HepG2 (cell line): ENCODE measurements at regions not wholly inside any gene's neighbourhood (a gene's known extent, or its start where the extent isn't known, plus 50 kb on each side); places are given as distances from the start of the nearest gene placed in this dataset.

Source experiments
- ATAC-seq: fragments of 200-7000 bp; cut with Tn5 transposase; 3 replicates; pipeline ENCODE4 v1.9.1; 2020; ENCODE audit warnings: mild to moderate bottlenecking, moderate library complexity
- BruUV-seq: library from RNA; stranded (reverse); fragments of 400-500 nt; replicated peaks from 2 replicates; lab custom pipeline; 2021; lab: Mats Ljungman, UMichigan
- CTCF ChIA-PET: fragments of 300-600 bp; formaldehyde crosslinking; extraction: SDS; loops from one replicate; lab custom pipeline; 2021; ENCODE audit warnings: low total read pairs, inconsistent platforms, low intra/inter-chr PET ratio; lab: Yijun Ruan, JAX
- POLR2A ChIA-PET: fragments of 350-600 bp; sonication (Branson Sonifier 250); formaldehyde crosslinking; loops from one replicate; lab custom pipeline; 2020; ENCODE audit warnings: antibody characterized with exemption, inconsistent platforms; lab: Yijun Ruan, JAX
- DNase-seq: peaks from one replicate; pipeline ENCODE4 v3.0.0-alpha.2; 2015; ENCODE audit warnings: low spot score
- FAIRE-seq: peaks from 3 replicates; lab custom pipeline; 2011; peaks lifted over from hg19 to GRCh38; lab: Jason Lieb, UNC
- H2AFZ ChIP-seq: one replicate; pipeline ENCODE4 v1.6.1; 2011; ENCODE audit warnings: low read length, inconsistent platforms
- H3K27ac ChIP-seq: fragments of 300-600 bp; 3 replicates; pipeline ENCODE4 v1.8.0; 2011; ENCODE audit warnings: mixed run types, mild to moderate bottlenecking, mixed read lengths, low read length, inconsistent platforms; ENCODE audit not compliant: insufficient read depth; ENCODE audit errors: extremely low read length
- H3K27me3 ChIP-seq, 2 experiments: fragments of 200-600 bp in 1 of 2; 2 replicates in 1 of 2; 3 replicates in 1 of 2; pipeline versions ENCODE4 v1.6.0 to v1.8.0; 2011; ENCODE audit warnings: low read length in 2 of 2, mild to moderate bottlenecking in 2 of 2, moderate library complexity in 2 of 2, inconsistent platforms in 1 of 2; ENCODE audit not compliant: insufficient read depth in 2 of 2, control insufficient read depth in 1 of 2
- H3K36me3 ChIP-seq, 2 experiments: fragments of 200-600 bp in 1 of 2; replicated peaks in 1 of 2; 2 replicates in 1 of 2; 3 replicates in 1 of 2; pipeline versions ENCODE4 v1.5.1 to v1.8.0; 2011; ENCODE audit warnings: low read length in 2 of 2, inconsistent platforms in 1 of 2; ENCODE audit not compliant: insufficient read depth in 2 of 2, control insufficient read depth in 1 of 2
- H3K4me1 ChIP-seq: 2 replicates; pipeline ENCODE4 v1.5.1; 2012; ENCODE audit warnings: low read length, inconsistent platforms; ENCODE audit not compliant: insufficient read depth
- H3K4me2 ChIP-seq: 2 replicates; pipeline ENCODE4 v1.6.0; 2011; ENCODE audit warnings: low read depth, low read length, inconsistent platforms
- H3K4me3 ChIP-seq, 3 experiments: fragments of 200-600 bp in 1 of 3; sonication (generic), shearing (Covaris generic) in 1 of 3; replicated peaks in 1 of 3; 2 replicates each; pipeline ENCODE4 v1.5.1; 2011 to 2016; ENCODE audit warnings: low read length in 3 of 3, inconsistent platforms in 2 of 3, low read depth in 2 of 3, mild to moderate bottlenecking in 2 of 3, control low read depth in 1 of 3, mixed read lengths in 1 of 3; ENCODE audit not compliant: insufficient read depth in 1 of 3
- H3K79me2 ChIP-seq: one replicate; pipeline ENCODE4 v1.6.1; 2011; ENCODE audit warnings: low read length, inconsistent platforms; ENCODE audit not compliant: insufficient read depth
- H3K9ac ChIP-seq: 2 replicates; pipeline ENCODE4 v1.6.0; 2011; ENCODE audit warnings: mild to moderate bottlenecking, low read depth, low read length, inconsistent platforms; ENCODE audit not compliant: insufficient read depth
- H3K9me3 ChIP-seq: 2 replicates; pipeline ENCODE4 v1.5.1; 2012; ENCODE audit warnings: mild to moderate bottlenecking, low read length
- H4K20me1 ChIP-seq: 2 replicates; pipeline ENCODE4 v1.6.0; 2011; ENCODE audit warnings: inconsistent platforms, mild to moderate bottlenecking, low read length, moderate library complexity; ENCODE audit not compliant: insufficient read depth
- ADNP ChIP-seq: sonication (generic); formaldehyde crosslinking; IDR thresholded peaks from 2 replicates; pipeline ENCODE4 v1.4.0; 2020; ENCODE audit warnings: missing genetic modification reagents
- AFF4 ChIP-seq: sonication (generic); formaldehyde crosslinking; IDR thresholded peaks from 2 replicates; pipeline ENCODE4 v1.4.0; 2020; ENCODE audit warnings: missing genetic modification reagents
- CAMTA2 ChIP-seq: sonication (generic); formaldehyde crosslinking; IDR thresholded peaks from 2 replicates; pipeline ENCODE4 v1.4.0; 2020; ENCODE audit warnings: mild to moderate bottlenecking, missing genetic modification reagents, borderline replicate concordance
- DNMT3B ChIP-seq: conservative IDR thresholded peaks from 2 replicates; pipeline ENCODE4 v1.6.1; 2016; ENCODE audit warnings: missing biosample characterization, control low read depth
- EEA1 ChIP-seq: sonication (generic); formaldehyde crosslinking; IDR thresholded peaks from 2 replicates; pipeline ENCODE4 v1.5.1; 2020; ENCODE audit warnings: mild to moderate bottlenecking, missing genetic modification reagents, borderline replicate concordance
- JUNB ChIP-seq: sonication (generic); formaldehyde crosslinking; IDR thresholded peaks from 2 replicates; pipeline ENCODE4 v1.8.0; 2022; ENCODE audit warnings: missing genetic modification reagents, mild to moderate bottlenecking, borderline replicate concordance
- REXO4 ChIP-seq: sonication (generic); formaldehyde crosslinking; IDR thresholded peaks from 2 replicates; pipeline ENCODE4 v1.8.0; 2022; ENCODE audit warnings: missing genetic modification reagents, mild to moderate bottlenecking, borderline replicate concordance
- SMC3 ChIP-seq: IDR thresholded peaks from 2 replicates; pipeline ENCODE4 v1.6.1; 2011; ENCODE audit warnings: low read length, improper control_type of control experiment
- SP1 ChIP-seq, 2 experiments: fragments of 450-650 bp in 1 of 2; sonication (generic) in 1 of 2; formaldehyde crosslinking in 1 of 2; IDR thresholded peaks; 2 replicates each; pipeline versions ENCODE4 v1.4.0 to v1.6.1; 2016 to 2020; ENCODE audit warnings: missing genetic modification reagents in 1 of 2
- TCF7 ChIP-seq: sonication (generic); IDR thresholded peaks from 2 replicates; pipeline ENCODE4 v1.6.1; 2016; ENCODE audit warnings: antibody characterized with exemption, low read depth
- THRA ChIP-seq: sonication (generic); formaldehyde crosslinking; IDR thresholded peaks from 2 replicates; pipeline ENCODE4 v1.4.0; 2020; ENCODE audit warnings: missing genetic modification reagents, borderline replicate concordance
- TRIM22 ChIP-seq: fragments of 450-650 bp; IDR thresholded peaks from 2 replicates; pipeline ENCODE4 v1.6.1; 2017
- ZBTB33 ChIP-seq: sonication (generic); formaldehyde crosslinking; IDR thresholded peaks from 2 replicates; pipeline ENCODE4 v1.4.0; 2020; ENCODE audit warnings: missing genetic modification reagents
- ZNF33B ChIP-seq: sonication (generic); formaldehyde crosslinking; IDR thresholded peaks from 2 replicates; pipeline ENCODE4 v1.5.1; 2020; ENCODE audit warnings: mild to moderate bottlenecking, missing genetic modification reagents
- ZNF354B ChIP-seq: sonication (generic); formaldehyde crosslinking; IDR thresholded peaks from 2 replicates; pipeline ENCODE4 v1.8.0; 2022; ENCODE audit warnings: mild to moderate bottlenecking, missing genetic modification reagents
- ZNF883 ChIP-seq: sonication (generic); formaldehyde crosslinking; IDR thresholded peaks from 2 replicates; pipeline ENCODE4 v1.5.1; 2020; ENCODE audit warnings: mild to moderate bottlenecking, missing genetic modification reagents; ENCODE audit errors: not compliant biosample characterization
- in situ Hi-C: cut with HindIII; loops from 2 replicates; pipeline ENCODE4 v1.10.0; 2017; ENCODE audit warnings: low pct_unique_long_range_greater_than_20kb; ENCODE audit not compliant: extremely low pct_ligation_motif_present
- intact Hi-C: fragments of 100-400 bp; cut with micrococcal nuclease; formaldehyde crosslinking; loops from one replicate; pipeline ENCODE4 v1.10.0; 2022; ENCODE audit not compliant: unreplicated experiment

GRCh38 chr6:8170245-8170644 lies 67.9 kb upstream of the EEF1E1 start (continued):
- TF ChIP-seq ADNP (CRISPR knock-in tag) (no peak), ZNF33B (CRISPR knock-in tag) (no peak), ZNF354B (CRISPR knock-in tag) (no peak)

GRCh38 chr6:8166156-8166555 lies 63.8 kb upstream of the EEF1E1 start:
- in situ Hi-C loops (no loop called here), intact Hi-C loops (no loop called here)
- Histone ChIP-seq H3K9ac (no peak overlapping the region), H3K27me3 (no peaks in the 10 kb centered on the region), H3K79me2 (no peaks in the 10 kb centered on the region), H3K27ac (no peak overlapping the region), H3K4me1 (peaks cover 12% of the 10 kb centered on the region), H3K4me3 (no peak overlapping the region), H3K36me3 (no peaks in the 10 kb centered on the region), H2AFZ (no peak overlapping the region), H3K9me3 (no peaks in the 10 kb centered on the region), H4K20me1 (no peaks in the 10 kb centered on the region), H3K4me2 (no peak overlapping the region; the same call in 1 of the 2 replicates)
- DNase-seq (peak; percentile 69), ATAC-seq (peak; percentile 76), FAIRE-seq (no peak)
- ChIA-PET CTCF (no interaction called here), POLR2A (no interaction called here)
- no TSS peak for BruUV-seq
- no peak for TF ChIP-seq DNMT3B (CRISPR knock-in tag)
- no peak for TF ChIP-seq ZBTB33 (CRISPR knock-in tag)
- TF ChIP-seq TRIM22, result no peak
- peak; percentile 52 for TF ChIP-seq TCF7
- TF ChIP-seq EEA1, result no peak
- TF ChIP-seq THRA (CRISPR knock-in tag), result peak; percentile 63; the same call in 1 of the 2 replicates
- TF ChIP-seq REXO4 (CRISPR knock-in tag), result no peak
- TF ChIP-seq SP1 (IDR thresholded peaks at IDR 0.05), result no peak
- no peak for TF ChIP-seq SP1 (CRISPR knock-in tag; IDR thresholded peaks at IDR 0.05)
- no peak for TF ChIP-seq CAMTA2 (CRISPR knock-in tag)
- no peak for TF ChIP-seq AFF4
- TF ChIP-seq ZNF883 (CRISPR knock-in tag), result no peak
- no peak for TF ChIP-seq JUNB (CRISPR knock-in tag)
- TF ChIP-seq SMC3, result no peak
